Tibial nerve (tissue), 4 donors: ENCODE measurements at regions not wholly inside any gene's neighbourhood (a gene's known extent, or its start where the extent isn't known, plus 50 kb on each side); places are given as distances from the start of the nearest gene placed in this dataset.

ENCODE experiments used
- DNase-seq, 2 donors: peaks; one replicate each; pipeline ENCODE4 v3.0.0-alpha.2; 2019; ENCODE audit warnings: low spot score in 2 of 2
- H3K27ac ChIP-seq, 4 donors: fragments of 200-600 bp; sonication (generic) in 3 of 4; one replicate each; pipeline ENCODE4 v1.5.1; 2017 to 2019; ENCODE audit warnings: mild to moderate bottlenecking in 1 of 4
- H3K27me3 ChIP-seq, 2 donors: fragments of 200-600 bp; sonication (generic) in 1 of 2; one replicate each; pipeline versions ENCODE4 v1.5.1 to v1.6.0; 2017 to 2019
- H3K36me3 ChIP-seq, 3 donors: fragments of 200-600 bp; sonication (generic); one replicate each; pipeline ENCODE4 v1.5.1; 2018 to 2019
- H3K4me1 ChIP-seq, 4 donors: fragments of 200-600 bp; sonication (generic) in 3 of 4; one replicate each; pipeline ENCODE4 v1.5.1; 2017 to 2019
- H3K4me3 ChIP-seq, 4 donors: fragments of 200-600 bp; sonication (generic) in 3 of 4; one replicate each; pipeline ENCODE4 v1.5.1; 2017 to 2019; ENCODE audit warnings: mild to moderate bottlenecking in 1 of 4, moderate library complexity in 1 of 4
- H3K9me3 ChIP-seq, 4 donors: fragments of 200-600 bp; sonication (generic) in 3 of 4; one replicate each; pipeline ENCODE4 v1.5.1; 2017 to 2019
- EP300 ChIP-seq, 2 donors: sonication (generic); formaldehyde crosslinking; IDR thresholded peaks; one replicate each; pipeline ENCODE4 v1.6.1; 2017; ENCODE audit warnings: antibody characterized with exemption in 2 of 2, mild to moderate bottlenecking in 1 of 2
- POLR2A ChIP-seq, 2 donors: fragments of 450-650 bp; IDR thresholded peaks; one replicate each; pipeline ENCODE4 v1.6.1; 2017; ENCODE audit warnings: antibody characterized with exemption in 2 of 2, mild to moderate bottlenecking in 2 of 2, moderate library complexity in 2 of 2
- WGBS, 2 donors: methylation state at CpG; one replicate each; pipeline ENCODE4 v1.1.5; 2018; 5-methylcytosine and 5-hydroxymethylcytosine counted together
- TF ChIP-seq, protein P1 (sequence below), 5 experiments: fragments of 200-600 bp in 3 of 5; fragments of 450-650 bp in 2 of 5; sonication (generic) in 3 of 5; IDR thresholded peaks; one replicate each; pipeline ENCODE4 v1.5.1; 2016 to 2019; ENCODE audit warnings: antibody characterized with exemption in 5 of 5, mild to moderate bottlenecking in 3 of 5, moderate library complexity in 2 of 5

- H3K27me3 ChIP-seq: no peaks in the 10 kb centered on the region
- 78 to 83% methylated on average over 3 of the region's 3 CpGs for WGBS, 2 donors
Observed at GRCh38 chr10:128887856-128888255, 579.2 kb upstream of the MGMT start.

GRCh38 chr10:128892005-128892404, 575.0 kb upstream of the MGMT start:
- Histone ChIP-seq H3K9me3 (peaks cover 0 to 13% (median 2%) of the 10 kb centered on the region in 4 donors), H3K27me3 (no peaks in the 10 kb centered on the region), H3K4me3 (no peak overlapping the region), H3K4me1 (peaks cover 0 to 13% (median 3%) of the 10 kb centered on the region in 4 donors), H3K27ac (no peak overlapping the region), H3K36me3 (no peaks in the 10 kb centered on the region)
- WGBS, 2 donors: 81 to 86% methylated on average over 4 of the region's 4 CpGs
- TF ChIP-seq EP300 (IDR thresholded peaks at IDR 0.05): no peak
- TF ChIP-seq, protein P1, sequence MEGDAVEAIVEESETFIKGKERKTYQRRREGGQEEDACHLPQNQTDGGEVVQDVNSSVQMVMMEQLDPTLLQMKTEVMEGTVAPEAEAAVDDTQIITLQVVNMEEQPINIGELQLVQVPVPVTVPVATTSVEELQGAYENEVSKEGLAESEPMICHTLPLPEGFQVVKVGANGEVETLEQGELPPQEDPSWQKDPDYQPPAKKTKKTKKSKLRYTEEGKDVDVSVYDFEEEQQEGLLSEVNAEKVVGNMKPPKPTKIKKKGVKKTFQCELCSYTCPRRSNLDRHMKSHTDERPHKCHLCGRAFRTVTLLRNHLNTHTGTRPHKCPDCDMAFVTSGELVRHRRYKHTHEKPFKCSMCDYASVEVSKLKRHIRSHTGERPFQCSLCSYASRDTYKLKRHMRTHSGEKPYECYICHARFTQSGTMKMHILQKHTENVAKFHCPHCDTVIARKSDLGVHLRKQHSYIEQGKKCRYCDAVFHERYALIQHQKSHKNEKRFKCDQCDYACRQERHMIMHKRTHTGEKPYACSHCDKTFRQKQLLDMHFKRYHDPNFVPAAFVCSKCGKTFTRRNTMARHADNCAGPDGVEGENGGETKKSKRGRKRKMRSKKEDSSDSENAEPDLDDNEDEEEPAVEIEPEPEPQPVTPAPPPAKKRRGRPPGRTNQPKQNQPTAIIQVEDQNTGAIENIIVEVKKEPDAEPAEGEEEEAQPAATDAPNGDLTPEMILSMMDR (IDR thresholded peaks at IDR 0.05): no peak
- TF ChIP-seq POLR2A (IDR thresholded peaks at IDR 0.05): no peak
- DNase-seq: no peak

More at GRCh38 chr10:128887856-128888255, 579.2 kb upstream of the MGMT start:
- H3K4me3 ChIP-seq: no peak overlapping the region
- H3K9me3 ChIP-seq: peaks cover 0 to 13% (median 2%) of the 10 kb centered on the region in 4 donors
- DNase-seq: no peak
- TF ChIP-seq POLR2A (IDR thresholded peaks at IDR 0.05): no peak
- H3K27ac ChIP-seq: no peak overlapping the region
- H3K36me3 ChIP-seq: no peaks in the 10 kb centered on the region
- H3K4me1 ChIP-seq: no peaks in the 10 kb centered on the region

DNA sequence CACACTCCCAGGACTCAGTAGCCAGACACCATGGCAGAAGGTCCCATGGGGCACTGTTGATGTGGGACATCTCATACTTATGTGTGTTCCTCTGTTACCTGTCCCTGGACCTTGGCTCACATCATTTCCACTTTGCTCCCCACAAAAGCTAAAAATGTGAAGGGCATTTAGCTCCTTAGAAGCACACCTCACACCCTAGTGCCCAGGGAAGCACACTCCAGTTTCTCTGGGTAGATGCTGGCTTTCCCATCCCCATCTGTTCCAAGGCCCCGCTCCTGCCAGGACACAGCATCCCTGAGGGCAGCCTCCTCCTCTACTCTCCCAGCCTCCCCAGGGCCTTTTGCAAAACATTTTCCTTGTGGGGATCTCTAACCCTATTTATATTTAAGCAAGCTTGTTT, 572.4 kb upstream of the MGMT start:
- H3K4me1 ChIP-seq: peaks cover 0 to 32% (median 3%) of the 10 kb centered on the region in 4 donors
- no peak for DNase-seq
- H3K27me3 ChIP-seq: no peaks in the 10 kb centered on the region
- H3K9me3 ChIP-seq: no peaks in the 10 kb centered on the region
- H3K4me3 ChIP-seq: no peak overlapping the region
- no peak for TF ChIP-seq EP300 (IDR thresholded peaks at IDR 0.05)
- TF ChIP-seq, protein P1 (IDR thresholded peaks at IDR 0.05): no peak
- H3K27ac ChIP-seq: no peak overlapping the region
- 33 to 96% methylated on average over 1 of the region's 1 CpG for WGBS, 2 donors
- H3K36me3 ChIP-seq: no peaks in the 10 kb centered on the region

GRCh38 chr10:128895473-128895872, 571.6 kb upstream of the MGMT start:
- Histone ChIP-seq H3K9me3 (no peaks in the 10 kb centered on the region), H3K36me3 (no peaks in the 10 kb centered on the region), H3K4me3 (no peak overlapping the region), H3K4me1 (peaks cover 0 to 34% (median 3%) of the 10 kb centered on the region in 4 donors), H3K27me3 (no peaks in the 10 kb centered on the region), H3K27ac (no peak overlapping the region)
- TF ChIP-seq POLR2A (IDR thresholded peaks at IDR 0.05) (no peak), EP300 (IDR thresholded peaks at IDR 0.05) (no peak)
- TF ChIP-seq, protein P1 (IDR thresholded peaks at IDR 0.05): no peak
- no peak for DNase-seq

GRCh38 chr10:128896116-128896795, 570.8 kb upstream of the MGMT start:
- DNase-seq: peak in 1 of 2 donors; percentile 66
- 41 to 52% methylated on average over 9 of the region's 9 CpGs for WGBS, 2 donors
- peak overlapping the region in 2 of 4 donors; percentile 35 to 58 for H3K27ac ChIP-seq

More at GRCh38 chr10:128896116-128896795, 570.8 kb upstream of the MGMT start:
- TF ChIP-seq, protein P1 (IDR thresholded peaks at IDR 0.05): no peak
- peak in 1 of 2 donors; percentile 89 for TF ChIP-seq EP300 (IDR thresholded peaks at IDR 0.05)
- peaks cover 0 to 38% (median 3%) of the 10 kb centered on the region in 4 donors for H3K4me1 ChIP-seq
- no peaks in the 10 kb centered on the region for H3K9me3 ChIP-seq
- no peaks in the 10 kb centered on the region for H3K27me3 ChIP-seq
- H3K4me3 ChIP-seq: no peak overlapping the region
- H3K36me3 ChIP-seq: no peaks in the 10 kb centered on the region
